OCI-LY7 (cell line): ENCODE measurements at regions not wholly inside any gene's neighbourhood (a gene's known extent, or its start where the extent isn't known, plus 50 kb on each side); places are given as distances from the start of the nearest gene placed in this dataset.

ENCODE experiments used
- BruUV-seq: library from RNA; stranded (reverse); fragments of 400-500 nt; replicated peaks from 2 replicates; lab custom pipeline; 2021; lab: Mats Ljungman, UMichigan
- CTCF ChIA-PET: fragments of 300-600 bp; sonication (Branson Sonifier 250); formaldehyde crosslinking; loops from one replicate; lab custom pipeline; 2022; ENCODE audit warnings: antibody characterized with exemption; ENCODE audit not compliant: unreplicated experiment; lab: Charles Lee
- POLR2A ChIA-PET: fragments of 300-600 bp; sonication (Branson Sonifier 250); formaldehyde crosslinking; loops from one replicate; lab custom pipeline; 2022; ENCODE audit warnings: antibody characterized with exemption; lab: Charles Lee
- DNase-seq: peaks from one replicate; pipeline ENCODE4 v3.0.0-alpha.2; 2015; ENCODE audit warnings: low spot score
- H2AFZ ChIP-seq: fragments of 200-600 bp; sonication (generic), shearing (Covaris generic); 2 replicates; pipeline ENCODE4 v1.6.1; 2014; ENCODE audit warnings: mild to moderate bottlenecking, antibody characterized with exemption, low read length, moderate library complexity
- H3K27ac ChIP-seq: fragments of 200-600 bp; sonication (generic); 2 replicates; pipeline ENCODE4 v1.5.1; 2014; ENCODE audit warnings: mixed run types, low read depth, mild to moderate bottlenecking, moderate library complexity, low read length, inconsistent platforms; ENCODE audit not compliant: poor library complexity, severe bottlenecking
- H3K36me3 ChIP-seq: fragments of 200-600 bp; sonication (generic); 2 replicates; pipeline ENCODE4 v1.6.1; 2014; ENCODE audit warnings: mild to moderate bottlenecking, antibody characterized with exemption, low read length, moderate library complexity, mixed read lengths; ENCODE audit not compliant: insufficient read depth
- H3K4me1 ChIP-seq: fragments of 200-600 bp; sonication (generic); 2 replicates; pipeline ENCODE4 v1.5.1; 2014; ENCODE audit warnings: mild to moderate bottlenecking, low read length; ENCODE audit not compliant: insufficient read depth, poor library complexity, severe bottlenecking
- H3K4me2 ChIP-seq: fragments of 200-600 bp; sonication (generic); 2 replicates; pipeline ENCODE4 v1.6.1; 2014; ENCODE audit warnings: mild to moderate bottlenecking, low read length
- H3K4me3 ChIP-seq: fragments of 200-600 bp; sonication (generic); 2 replicates; pipeline ENCODE4 v1.5.1; 2014; ENCODE audit warnings: mild to moderate bottlenecking, low read depth, low read length; ENCODE audit not compliant: poor library complexity, severe bottlenecking
- H3K79me2 ChIP-seq: fragments of 200-600 bp; sonication (generic); 2 replicates; pipeline ENCODE4 v1.6.1; 2016; ENCODE audit warnings: low read depth, mild to moderate bottlenecking, low read length, moderate library complexity, mixed read lengths; ENCODE audit not compliant: insufficient read depth
- H3K9me2 ChIP-seq: fragments of 200-600 bp; sonication (generic); 2 replicates; pipeline ENCODE4 v1.6.1; 2016; ENCODE audit warnings: mild to moderate bottlenecking, low read length, mixed read lengths; ENCODE audit not compliant: insufficient read depth
- H3K9me3 ChIP-seq: fragments of 200-600 bp; sonication (generic); 2 replicates; pipeline ENCODE4 v1.6.1; 2014; ENCODE audit warnings: mild to moderate bottlenecking, mixed run types, low read length, mixed read lengths
- H4K20me1 ChIP-seq: fragments of 200-600 bp; sonication (generic); 2 replicates; pipeline ENCODE4 v1.6.1; 2014; ENCODE audit warnings: mild to moderate bottlenecking, antibody characterized with exemption, low read length, moderate library complexity, mixed read lengths; ENCODE audit not compliant: insufficient read depth
- EZH2phosphoT487 ChIP-seq: fragments of 200-600 bp; sonication (generic); IDR thresholded peaks from 2 replicates; pipeline ENCODE4 v1.6.1; 2018; ENCODE audit warnings: low read depth, borderline replicate concordance, mild to moderate bottlenecking, mixed run types, antibody characterized with exemption, low read length, moderate library complexity, mixed read lengths
- intact Hi-C: fragments of 100-400 bp; cut with micrococcal nuclease; formaldehyde crosslinking; loops from one replicate; pipeline ENCODE4 v1.10.0; 2022; ENCODE audit not compliant: unreplicated experiment
- TF ChIP-seq, protein P1 (sequence below): fragments of 200-600 bp; sonication (generic); conservative IDR thresholded peaks from 2 replicates; pipeline ENCODE4 v1.5.1; 2014; ENCODE audit warnings: mild to moderate bottlenecking, antibody characterized with exemption, low read length, moderate library complexity, mixed read lengths

DNA sequence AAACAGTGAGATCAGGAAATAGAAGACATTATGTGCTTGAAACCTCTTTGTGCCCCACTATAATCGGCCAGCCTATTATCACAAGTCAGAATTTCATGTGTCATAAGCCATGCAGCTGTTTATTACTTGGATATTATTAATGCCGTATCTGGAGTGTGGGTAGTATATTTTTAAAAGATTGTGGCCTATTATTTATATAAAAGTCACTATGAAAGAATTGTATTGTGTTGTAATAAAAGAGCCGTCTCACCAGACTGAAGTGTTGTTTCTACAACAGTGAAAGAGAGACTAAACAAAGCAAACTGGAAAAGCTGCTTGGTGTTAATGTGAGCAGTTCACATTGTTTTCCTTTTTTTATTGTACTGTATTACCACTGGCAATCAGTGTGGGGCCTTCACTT, 449.1 kb downstream of the PSAT1 start:
- Histone ChIP-seq H3K9me2 (no peaks in the 10 kb centered on the region), H3K79me2 (no peaks in the 10 kb centered on the region), H3K9me3 (no peaks in the 10 kb centered on the region), H3K4me2 (no peak overlapping the region), H4K20me1 (no peaks in the 10 kb centered on the region), H3K36me3 (no peaks in the 10 kb centered on the region), H3K4me1 (no peaks in the 10 kb centered on the region), H2AFZ (no peak overlapping the region), H3K4me3 (no peak overlapping the region), H3K27ac (no peak overlapping the region)
- POLR2A ChIA-PET, result no interaction called here
- no TSS peak for BruUV-seq
- TF ChIP-seq, protein P1, sequence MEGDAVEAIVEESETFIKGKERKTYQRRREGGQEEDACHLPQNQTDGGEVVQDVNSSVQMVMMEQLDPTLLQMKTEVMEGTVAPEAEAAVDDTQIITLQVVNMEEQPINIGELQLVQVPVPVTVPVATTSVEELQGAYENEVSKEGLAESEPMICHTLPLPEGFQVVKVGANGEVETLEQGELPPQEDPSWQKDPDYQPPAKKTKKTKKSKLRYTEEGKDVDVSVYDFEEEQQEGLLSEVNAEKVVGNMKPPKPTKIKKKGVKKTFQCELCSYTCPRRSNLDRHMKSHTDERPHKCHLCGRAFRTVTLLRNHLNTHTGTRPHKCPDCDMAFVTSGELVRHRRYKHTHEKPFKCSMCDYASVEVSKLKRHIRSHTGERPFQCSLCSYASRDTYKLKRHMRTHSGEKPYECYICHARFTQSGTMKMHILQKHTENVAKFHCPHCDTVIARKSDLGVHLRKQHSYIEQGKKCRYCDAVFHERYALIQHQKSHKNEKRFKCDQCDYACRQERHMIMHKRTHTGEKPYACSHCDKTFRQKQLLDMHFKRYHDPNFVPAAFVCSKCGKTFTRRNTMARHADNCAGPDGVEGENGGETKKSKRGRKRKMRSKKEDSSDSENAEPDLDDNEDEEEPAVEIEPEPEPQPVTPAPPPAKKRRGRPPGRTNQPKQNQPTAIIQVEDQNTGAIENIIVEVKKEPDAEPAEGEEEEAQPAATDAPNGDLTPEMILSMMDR, result no peak
- no peak for TF ChIP-seq EZH2phosphoT487
- intact Hi-C loops, result no loop called here
- no peak for DNase-seq
- CTCF ChIA-PET, result no interaction called here

DNA sequence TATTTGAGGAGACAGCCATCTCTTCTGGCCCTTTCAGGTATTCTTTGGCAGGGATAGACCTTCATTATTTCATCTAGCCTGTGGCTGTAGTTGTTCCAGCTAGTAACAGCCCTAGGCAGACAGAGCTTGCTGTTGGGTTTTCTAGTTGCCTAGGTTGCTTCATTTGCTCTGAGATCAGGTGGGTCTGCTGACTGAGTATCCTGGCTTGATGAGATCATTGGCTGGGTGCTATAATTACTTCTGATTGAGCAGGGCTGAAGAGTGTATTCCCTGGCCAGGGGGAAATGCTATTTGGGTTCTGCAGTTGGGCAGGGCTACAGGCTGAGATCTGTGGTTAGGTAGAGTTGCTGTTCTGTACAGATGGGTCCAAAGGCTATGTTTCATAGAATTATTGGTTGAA, 456.1 kb downstream of the PSAT1 start:
- no peak for TF ChIP-seq EZH2phosphoT487
- TF ChIP-seq, protein P1, result no peak
- Histone ChIP-seq H3K9me2 (no peaks in the 10 kb centered on the region), H2AFZ (no peak overlapping the region), H3K4me2 (no peak overlapping the region), H3K79me2 (no peaks in the 10 kb centered on the region), H3K4me3 (no peak overlapping the region), H4K20me1 (no peaks in the 10 kb centered on the region), H3K36me3 (no peaks in the 10 kb centered on the region), H3K9me3 (no peaks in the 10 kb centered on the region), H3K4me1 (no peaks in the 10 kb centered on the region), H3K27ac (no peak overlapping the region)
- intact Hi-C loops, result no loop called here
- ChIA-PET POLR2A (no interaction called here), CTCF (no interaction called here)
- no peak for DNase-seq
- BruUV-seq, result no TSS peak

DNA sequence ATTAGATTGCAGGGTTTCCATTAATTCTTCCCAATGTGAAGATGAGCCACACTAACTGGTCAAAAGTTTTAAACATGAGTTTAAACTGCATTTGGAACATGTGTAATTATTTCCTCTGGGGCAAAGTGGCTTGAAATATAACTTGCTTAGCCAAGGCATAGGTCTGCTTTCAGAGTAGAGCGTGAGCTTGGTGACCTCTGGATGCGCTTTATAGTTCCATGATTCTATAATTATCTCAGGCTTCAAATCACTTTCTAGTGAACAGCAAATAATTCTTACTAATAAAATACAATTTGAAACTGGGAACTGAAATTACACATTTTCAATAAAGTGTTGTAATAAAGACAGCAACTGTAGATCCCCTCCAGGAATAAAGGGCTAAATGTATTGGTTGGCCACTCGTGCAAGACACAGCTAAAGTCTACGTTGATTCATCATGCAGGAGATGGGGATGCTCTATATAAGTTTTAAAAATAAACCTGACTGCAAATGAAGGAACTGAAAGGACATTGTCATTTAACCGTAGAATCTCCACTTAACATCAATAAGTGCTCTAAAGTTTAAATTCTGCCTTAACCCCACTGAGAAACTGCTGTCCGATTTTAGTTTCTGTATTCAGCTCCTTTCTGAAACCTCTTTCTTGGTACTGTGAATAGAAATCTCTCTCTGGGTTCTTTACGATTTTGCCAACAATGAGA, 460.0 kb downstream of the PSAT1 start:
- intact Hi-C loops, result no loop called here
- no peak overlapping the region for H2AFZ ChIP-seq
- no peaks in the 10 kb centered on the region for H3K79me2 ChIP-seq
- ChIA-PET POLR2A (interaction anchor here (0.6 to 1.2 kb wide), 3 partner anchors 21 to 468 kb away, joined by 3 to 4 read pairs (median 3); no protein-coding TSS in a partner anchor), CTCF (no interaction called here)
- no peak overlapping the region for H3K4me3 ChIP-seq
- no peaks in the 10 kb centered on the region for H3K9me2 ChIP-seq
- BruUV-seq, result no TSS peak
- H3K4me1 ChIP-seq, result no peaks in the 10 kb centered on the region
- H4K20me1 ChIP-seq, result no peaks in the 10 kb centered on the region
- no peak overlapping the region for H3K4me2 ChIP-seq
- no peak overlapping the region for H3K27ac ChIP-seq
- no peaks in the 10 kb centered on the region for H3K36me3 ChIP-seq
- no peaks in the 10 kb centered on the region for H3K9me3 ChIP-seq
- no peak for DNase-seq
- TF ChIP-seq, protein P1, result no peak
- TF ChIP-seq EZH2phosphoT487, result no peak
